Left lung (tissue), 4 donors: ENCODE measurements at regions not wholly inside any gene's neighbourhood (a gene's known extent, or its start where the extent isn't known, plus 50 kb on each side); places are given as distances from the start of the nearest gene placed in this dataset.

ENCODE experiments used
- ATAC-seq: fragments of 200-7000 bp; cut with Tn5 transposase; one replicate; pipeline ENCODE4 v1.9.1; 2020; ENCODE audit warnings: moderate library complexity
- DNase-seq, 4 donors: peaks; one replicate each; pipeline ENCODE4 v3.0.0-alpha.2; 2013 to 2020
- H3K27ac ChIP-seq, 2 donors: fragments of 200-600 bp; sonication (generic) in 1 of 2; one replicate each; pipeline versions ENCODE4 v1.5.0 to v1.8.0; 2020 to 2021
- H3K27me3 ChIP-seq, 2 donors: fragments of 200-600 bp; sonication (generic) in 1 of 2; one replicate each; pipeline versions ENCODE4 v1.5.0 to v1.8.0; 2020 to 2021
- H3K36me3 ChIP-seq, 2 donors: fragments of 200-600 bp; sonication (generic) in 1 of 2; one replicate each; pipeline versions ENCODE4 v1.5.0 to v1.8.0; 2020 to 2021
- H3K4me1 ChIP-seq, 2 donors: fragments of 200-600 bp; one replicate each; pipeline ENCODE4 v1.8.0; 2021
- H3K4me3 ChIP-seq, 2 donors: fragments of 200-600 bp; sonication (generic) in 1 of 2; one replicate each; pipeline versions ENCODE4 v1.5.0 to v1.8.0; 2020 to 2021; ENCODE audit warnings: mild to moderate bottlenecking in 1 of 2
- H3K9me3 ChIP-seq, 2 donors: fragments of 200-600 bp; sonication (generic) in 1 of 2; one replicate each; pipeline versions ENCODE4 v1.5.0 to v1.8.0; 2020 to 2021
- CTCF ChIP-seq, 2 donors: fragments of 200-600 bp; sonication (generic) in 1 of 2; IDR thresholded peaks; one replicate each; pipeline versions ENCODE4 v1.5.0 to v1.8.0; 2021; ENCODE audit warnings: antibody characterized with exemption in 2 of 2
- intact Hi-C, 2 donors: fragments of 100-400 bp; cut with DNase I; formaldehyde crosslinking; loops; one replicate each; pipeline versions ENCODE4 v1.11.2 to v1.14.2; 2022
- donor health status: DM: no; HTN: yes; CAD: no.
- donor health status: DM: no; HTN: no; CAD: no.

GRCh38 chr9:115781070-115781736 is 372.4 kb upstream of the PAPPA start:
- intact Hi-C loops: no loop called here
- no peak for TF ChIP-seq CTCF (IDR thresholded peaks at IDR 0.05)
- Histone ChIP-seq H3K27ac (no peak overlapping the region), H3K4me1 (no peaks in the 10 kb centered on the region), H3K36me3 (no peaks in the 10 kb centered on the region), H3K4me3 (no peak overlapping the region), H3K27me3 (no peaks in the 10 kb centered on the region), H3K9me3 (no peaks in the 10 kb centered on the region)
- no peak for ATAC-seq
- DNase-seq: no peak

GRCh38 chr9:115786321-115786720 is 367.3 kb upstream of the PAPPA start:
- H3K4me1 ChIP-seq: no peaks in the 10 kb centered on the region
- no peaks in the 10 kb centered on the region for H3K27me3 ChIP-seq
- intact Hi-C loops: no loop called here
- no peak overlapping the region for H3K4me3 ChIP-seq
- H3K9me3 ChIP-seq: no peaks in the 10 kb centered on the region
- H3K27ac ChIP-seq: no peak overlapping the region
- no peaks in the 10 kb centered on the region for H3K36me3 ChIP-seq
- TF ChIP-seq CTCF (IDR thresholded peaks at IDR 0.05): no peak
- DNase-seq: no peak
- no peak for ATAC-seq

GRCh38 chr9:115790520-115790919 is 363.1 kb upstream of the PAPPA start:
- H3K4me3 ChIP-seq: no peak overlapping the region
- intact Hi-C loops: no loop called here
- H3K9me3 ChIP-seq: no peaks in the 10 kb centered on the region
- H3K36me3 ChIP-seq: no peaks in the 10 kb centered on the region
- ATAC-seq (no peak), DNase-seq (no peak)
- TF ChIP-seq CTCF (IDR thresholded peaks at IDR 0.05): no peak
- H3K27ac ChIP-seq: no peak overlapping the region
- no peaks in the 10 kb centered on the region for H3K4me1 ChIP-seq
- H3K27me3 ChIP-seq: no peaks in the 10 kb centered on the region

GRCh38 chr9:115794921-115795475 is 358.6 kb upstream of the PAPPA start:
- intact Hi-C loops: no loop called here
- no peak for DNase-seq
- Histone ChIP-seq H3K4me3 (no peak overlapping the region), H3K9me3 (no peaks in the 10 kb centered on the region), H3K36me3 (no peaks in the 10 kb centered on the region), H3K27me3 (no peaks in the 10 kb centered on the region), H3K4me1 (no peaks in the 10 kb centered on the region), H3K27ac (no peak overlapping the region)
- TF ChIP-seq CTCF (IDR thresholded peaks at IDR 0.05): no peak
- no peak for ATAC-seq

- intact Hi-C loops: no loop called here
- H3K27ac ChIP-seq: no peak overlapping the region
- no peaks in the 10 kb centered on the region for H3K36me3 ChIP-seq
- no peak overlapping the region for H3K4me3 ChIP-seq
- no peak for TF ChIP-seq CTCF (IDR thresholded peaks at IDR 0.05)
- DNase-seq: no peak
- no peaks in the 10 kb centered on the region for H3K9me3 ChIP-seq
- H3K4me1 ChIP-seq: no peaks in the 10 kb centered on the region
- ATAC-seq: no peak
- H3K27me3 ChIP-seq: no peaks in the 10 kb centered on the region
Measured at GRCh38 chr9:115799734-115800133, 353.9 kb upstream of the PAPPA start.
